Progenitor cell of endocrine pancreas (in vitro differentiated cells): ENCODE measurements at regions not wholly inside any gene's neighbourhood (a gene's known extent, or its start where the extent isn't known, plus 50 kb on each side); places are given as distances from the start of the nearest gene placed in this dataset.
A peak's percentile ranks its signal among the peaks of the same experiment; 100 is the strongest.

Experiments
- DNase-seq: peaks from one replicate; pipeline ENCODE4 v3.0.0; 2021; ENCODE audit warnings: low spot score; ENCODE audit not compliant: unreplicated experiment
- H3K27ac Mint-ChIP-seq: 2 replicates; pipeline ENCODE4 v1.8.0; 2021; ENCODE audit warnings: mild to moderate bottlenecking, moderate library complexity, mixed read lengths
- H3K27me3 Mint-ChIP-seq: 2 replicates; pipeline ENCODE4 v1.8.0; 2021; ENCODE audit warnings: mixed read lengths
- H3K36me3 Mint-ChIP-seq: 2 replicates; pipeline ENCODE4 v1.8.0; 2022; ENCODE audit warnings: mixed read lengths; ENCODE audit not compliant: insufficient read depth
- H3K4me1 Mint-ChIP-seq: 2 replicates; pipeline ENCODE4 v1.8.0; 2021; ENCODE audit warnings: low read depth, mixed read lengths
- H3K4me3 Mint-ChIP-seq: 2 replicates; pipeline ENCODE4 v1.8.0; 2021; ENCODE audit warnings: low read depth, mild to moderate bottlenecking, moderate library complexity, mixed read lengths
- H3K9me3 Mint-ChIP-seq: 2 replicates; pipeline ENCODE4 v1.8.0; 2021; ENCODE audit warnings: low read depth, mixed read lengths
- CTCF ChIP-seq: fragments of 200-600 bp; sonication (generic); IDR thresholded peaks from one replicate; pipeline ENCODE4 v1.5.0; 2021; ENCODE audit warnings: antibody characterized with exemption, mild to moderate bottlenecking; ENCODE audit not compliant: unreplicated experiment

GRCh38 chr5:101440173-101440572 lies 537.1 kb upstream of the ST8SIA4 start:
- Mint-ChIP-seq H3K4me1 (no peaks in the 10 kb centered on the region), H3K4me3 (no peak overlapping the region), H3K36me3 (no peaks in the 10 kb centered on the region), H3K27ac (no peak overlapping the region), H3K9me3 (peaks cover 12% of the 10 kb centered on the region), H3K27me3 (no peaks in the 10 kb centered on the region)
- TF ChIP-seq CTCF = no peak
- DNase-seq = no peak

GRCh38 chr5:101437351-101437750 lies 534.3 kb upstream of the ST8SIA4 start:
- H3K27ac Mint-ChIP-seq = no peak overlapping the region
- no peaks in the 10 kb centered on the region for H3K4me1 Mint-ChIP-seq
- no peak overlapping the region for H3K4me3 Mint-ChIP-seq
- TF ChIP-seq CTCF = no peak
- H3K36me3 Mint-ChIP-seq = no peaks in the 10 kb centered on the region
- DNase-seq = no peak
- H3K9me3 Mint-ChIP-seq = no peaks in the 10 kb centered on the region
- no peaks in the 10 kb centered on the region for H3K27me3 Mint-ChIP-seq

- no peak for TF ChIP-seq CTCF
- DNase-seq = no peak
- Mint-ChIP-seq H3K27ac (peak overlapping the region; percentile 22), H3K36me3 (no peaks in the 10 kb centered on the region), H3K9me3 (no peaks in the 10 kb centered on the region), H3K4me3 (no peak overlapping the region), H3K27me3 (no peaks in the 10 kb centered on the region), H3K4me1 (no peaks in the 10 kb centered on the region)
Measured at GRCh38 chr5:101435768-101436167, 532.7 kb upstream of the ST8SIA4 start.

GRCh38 chr5:101431201-101431600 lies 528.1 kb upstream of the ST8SIA4 start:
- TF ChIP-seq CTCF = no peak
- Mint-ChIP-seq H3K27me3 (no peaks in the 10 kb centered on the region), H3K4me3 (no peak overlapping the region), H3K36me3 (no peaks in the 10 kb centered on the region), H3K4me1 (no peaks in the 10 kb centered on the region), H3K27ac (no peak overlapping the region), H3K9me3 (no peaks in the 10 kb centered on the region)
- DNase-seq = no peak

GRCh38 chr5:101430551-101430950 lies 527.5 kb upstream of the ST8SIA4 start:
- H3K27ac Mint-ChIP-seq = no peak overlapping the region

More at GRCh38 chr5:101430551-101430950, 527.5 kb upstream of the ST8SIA4 start:
- DNase-seq = no peak
- H3K4me3 Mint-ChIP-seq = no peak overlapping the region
- no peaks in the 10 kb centered on the region for H3K4me1 Mint-ChIP-seq
- H3K27me3 Mint-ChIP-seq = no peaks in the 10 kb centered on the region
- TF ChIP-seq CTCF = no peak
- no peaks in the 10 kb centered on the region for H3K36me3 Mint-ChIP-seq
- H3K9me3 Mint-ChIP-seq = no peaks in the 10 kb centered on the region
